Anterior cingulate cortex (tissue), 58 donors: ENCODE measurements at regions not wholly inside any gene's neighbourhood (a gene's known extent, or its start where the extent isn't known, plus 50 kb on each side); places are given as distances from the start of the nearest gene placed in this dataset.
"Not testable (repeated sequence)": the region's sequence is repeated elsewhere in the genome, so short reads cannot be mapped to it uniquely, and the experiment has no call there.

Experiments
- DNase-seq, 58 donors: peaks; one replicate each; lab custom pipeline; 2025; lab: John Stamatoyannopoulos, UW

GRCh38 chr4:83213640-83214039 is 71.0 kb downstream of the COQ2 start:
- no peak for DNase-seq

GRCh38 chr4:83212041-83212851 is 72.4 kb downstream of the COQ2 start:
- DNase-seq: no peak

GRCh38 chr4:83209419-83209818 is 75.2 kb downstream of the COQ2 start:
- no peak for DNase-seq

GRCh38 chr4:83208371-83209365 is 75.9 kb downstream of the COQ2 start:
- DNase-seq: peak in 2 of 58 donors; percentile 1 to 22

- no peak for DNase-seq
Observed at GRCh38 chr4:83207497-83208101, 77.0 kb downstream of the COQ2 start.

- DNase-seq: no peak
Observed at GRCh38 chr4:83205760-83206159, 78.8 kb downstream of the COQ2 start.

GRCh38 chr4:83204731-83205130 is 79.9 kb downstream of the COQ2 start:
- no peak for DNase-seq

- no peak for DNase-seq
Observed at GRCh38 chr4:83201761-83202160, 82.8 kb downstream of the COQ2 start.

- DNase-seq: peak in 3 of 58 donors; percentile 3 to 19 (median 8)
Observed at GRCh38 chr4:83197555-83198235, 83.2 kb upstream of the PLAC8 start.

GRCh38 chr4:83196921-83197320 is 82.4 kb upstream of the PLAC8 start:
- no peak for DNase-seq

- no peak for DNase-seq
Observed at GRCh38 chr4:83195269-83195668, 80.7 kb upstream of the PLAC8 start.

GRCh38 chr4:83194588-83194987 is 80.1 kb upstream of the PLAC8 start:
- DNase-seq: not testable (repeated sequence)

GRCh38 chr4:83192634-83193033 is 78.1 kb upstream of the PLAC8 start:
- no peak for DNase-seq

- DNase-seq: no peak
Observed at GRCh38 chr4:83191026-83191425, 76.5 kb upstream of the PLAC8 start.

GRCh38 chr4:83189631-83190136 is 75.2 kb upstream of the PLAC8 start:
- no peak for DNase-seq

- DNase-seq: no peak
Observed at GRCh38 chr4:83180431-83180968, 66.0 kb upstream of the PLAC8 start.

- DNase-seq: no peak
Observed at GRCh38 chr4:83179205-83179604, 64.7 kb upstream of the PLAC8 start.

GRCh38 chr4:83178029-83178428 is 63.5 kb upstream of the PLAC8 start:
- no peak for DNase-seq

GRCh38 chr4:83177182-83177581 is 62.7 kb upstream of the PLAC8 start:
- DNase-seq: no peak
